Activated naive CD4-positive, alpha-beta T cell treated with anti-CD3 and anti-CD28 coated beads for 36 hours (primary cell): ENCODE measurements at regions not wholly inside any gene's neighbourhood (a gene's known extent, or its start where the extent isn't known, plus 50 kb on each side); places are given as distances from the start of the nearest gene placed in this dataset.
"Not testable (repeated sequence)": the region's sequence is repeated elsewhere in the genome, so short reads cannot be mapped to it uniquely, and the experiment has no call there.

Experiments used
- CTCF ChIA-PET: fragments of 350-600 bp; sonication (Branson Sonifier 250); formaldehyde crosslinking; loops from one replicate; lab custom pipeline; 2021; ENCODE audit warnings: antibody characterized with exemption; lab: Charles Lee
- DNase-seq: peaks from one replicate; pipeline ENCODE4 v3.0.0-alpha.2; 2020
- H3K27ac Mint-ChIP-seq: one replicate; pipeline ENCODE4 v1.8.0; 2021; ENCODE audit warnings: mild to moderate bottlenecking, mixed read lengths
- H3K27me3 Mint-ChIP-seq: one replicate; pipeline ENCODE4 v1.8.0; 2021; ENCODE audit warnings: low read depth, mixed read lengths
- H3K36me3 Mint-ChIP-seq: one replicate; pipeline ENCODE4 v1.8.0; 2021; ENCODE audit warnings: low read depth, mixed read lengths
- H3K4me1 Mint-ChIP-seq: one replicate; pipeline ENCODE4 v1.8.0; 2021; ENCODE audit warnings: low read depth, mixed read lengths
- H3K4me3 Mint-ChIP-seq: one replicate; pipeline ENCODE4 v1.8.0; 2021; ENCODE audit warnings: mild to moderate bottlenecking, moderate library complexity, mixed read lengths
- H3K9me3 Mint-ChIP-seq: one replicate; pipeline ENCODE4 v1.8.0; 2021; ENCODE audit warnings: mixed read lengths
- intact Hi-C: fragments of 100-400 bp; cut with micrococcal nuclease; formaldehyde crosslinking; loops from one replicate; pipeline ENCODE4 v1.15.1; 2023

- intact Hi-C loops = no loop called here
- no peak for DNase-seq
- H3K27ac Mint-ChIP-seq = no peak overlapping the region
- no peaks in the 10 kb centered on the region for H3K4me1 Mint-ChIP-seq
- CTCF ChIA-PET = no interaction called here
- H3K9me3 Mint-ChIP-seq = peaks cover 19% of the 10 kb centered on the region
- no peaks in the 10 kb centered on the region for H3K27me3 Mint-ChIP-seq
- H3K36me3 Mint-ChIP-seq = no peaks in the 10 kb centered on the region
- H3K4me3 Mint-ChIP-seq = no peak overlapping the region
These were observed 1695.0 kb upstream of the CELF4 start for GRCh38 chr18:39260565-39260964.

DNA sequence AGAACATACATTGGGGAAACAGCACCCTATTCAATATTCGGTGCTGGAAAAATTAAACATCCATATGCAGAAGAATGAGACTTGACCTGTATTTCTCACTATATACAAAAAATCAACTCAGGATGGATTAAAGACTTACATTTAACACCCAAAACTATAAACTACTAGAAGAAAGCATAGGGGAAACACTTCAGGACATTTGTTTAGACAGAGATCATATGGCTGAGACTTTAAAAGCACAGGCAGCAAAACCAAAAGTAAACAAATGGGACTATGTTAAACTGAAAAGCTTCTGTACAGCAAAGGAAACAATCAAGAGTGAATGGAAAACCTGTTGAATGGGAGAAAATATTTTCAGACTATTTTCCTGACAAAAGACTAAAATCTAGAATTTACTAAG lies 1694.1 kb upstream of the CELF4 start:
- Mint-ChIP-seq H3K27me3 (no peaks in the 10 kb centered on the region), H3K4me1 (no peaks in the 10 kb centered on the region), H3K36me3 (no peaks in the 10 kb centered on the region), H3K27ac (no peak overlapping the region), H3K4me3 (no peak overlapping the region), H3K9me3 (peaks cover 17% of the 10 kb centered on the region)
- intact Hi-C loops = no loop called here
- DNase-seq = no peak
- CTCF ChIA-PET = no interaction called here

DNA sequence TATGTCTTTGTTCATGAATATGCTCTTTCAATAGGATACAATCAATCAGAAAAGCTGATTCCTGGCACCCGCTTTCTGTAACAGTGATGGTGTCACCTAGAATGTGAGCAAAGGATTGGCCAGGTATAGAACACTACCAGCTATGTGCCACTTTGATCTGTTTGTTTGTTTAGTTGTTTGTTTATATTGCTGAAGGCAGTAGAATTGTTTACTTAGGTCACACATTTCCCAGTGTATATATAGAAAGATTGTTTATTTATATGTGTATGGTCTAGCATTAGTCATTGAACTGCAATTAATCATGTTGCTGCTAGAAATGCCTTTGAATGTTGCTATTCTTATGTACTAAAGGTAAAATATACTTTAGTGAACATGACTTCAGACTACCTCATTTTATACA lies 1678.6 kb upstream of the CELF4 start:
- no peaks in the 10 kb centered on the region for H3K27me3 Mint-ChIP-seq
- H3K27ac Mint-ChIP-seq = no peak overlapping the region
- H3K36me3 Mint-ChIP-seq = no peaks in the 10 kb centered on the region
- intact Hi-C loops = no loop called here
- CTCF ChIA-PET = no interaction called here
- H3K4me3 Mint-ChIP-seq = no peak overlapping the region
- no peaks in the 10 kb centered on the region for H3K4me1 Mint-ChIP-seq
- no peaks in the 10 kb centered on the region for H3K9me3 Mint-ChIP-seq
- no peak for DNase-seq

- no peak for DNase-seq
- H3K36me3 Mint-ChIP-seq = no peaks in the 10 kb centered on the region
- intact Hi-C loops = no loop called here
- no peaks in the 10 kb centered on the region for H3K27me3 Mint-ChIP-seq
- H3K27ac Mint-ChIP-seq = no peak overlapping the region
- H3K4me1 Mint-ChIP-seq = no peaks in the 10 kb centered on the region
- H3K4me3 Mint-ChIP-seq = no peak overlapping the region
- H3K9me3 Mint-ChIP-seq = no peaks in the 10 kb centered on the region
- CTCF ChIA-PET = interaction anchor here (1.0 kb wide), 1 partner anchor 55 kb away, joined by 3 read pairs; no protein-coding TSS in a partner anchor
These were observed 1675.9 kb upstream of the CELF4 start for GRCh38 chr18:39241534-39241933.

- no peaks in the 10 kb centered on the region for H3K4me1 Mint-ChIP-seq
- no peaks in the 10 kb centered on the region for H3K36me3 Mint-ChIP-seq
- no peak for DNase-seq
- intact Hi-C loops = no loop called here
- no peak overlapping the region for H3K27ac Mint-ChIP-seq
- no peaks in the 10 kb centered on the region for H3K9me3 Mint-ChIP-seq
- CTCF ChIA-PET = no interaction called here
- no peak overlapping the region for H3K4me3 Mint-ChIP-seq
- no peaks in the 10 kb centered on the region for H3K27me3 Mint-ChIP-seq
These were observed 1673.5 kb upstream of the CELF4 start for GRCh38 chr18:39238981-39239660.

- intact Hi-C loops = no loop called here
- no peaks in the 10 kb centered on the region for H3K27me3 Mint-ChIP-seq
- H3K27ac Mint-ChIP-seq = no peak overlapping the region
These were observed 1669.6 kb upstream of the CELF4 start for GRCh38 chr18:39235118-39235719.

DNA sequence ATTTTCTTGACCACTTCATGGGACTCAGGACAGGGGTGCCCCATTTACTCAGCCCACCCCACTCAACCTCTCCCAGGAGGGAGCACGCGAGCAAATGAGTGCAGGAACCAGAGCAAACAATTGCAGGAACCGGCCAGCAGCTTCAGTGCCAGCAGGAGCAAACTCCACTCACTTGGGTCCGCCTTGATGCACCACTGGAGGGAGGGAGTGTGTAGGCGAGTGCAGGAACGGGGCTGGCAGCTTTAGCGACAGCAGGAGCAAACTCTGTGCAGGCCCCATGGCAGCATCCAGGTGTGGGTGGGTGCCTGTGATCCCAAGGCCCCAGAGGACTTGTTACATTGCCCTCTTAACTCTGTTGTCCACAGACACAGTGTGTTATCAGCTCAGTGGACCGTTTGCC lies 1667.3 kb upstream of the CELF4 start:
- no peak for DNase-seq
- CTCF ChIA-PET = no interaction called here
- H3K4me1 Mint-ChIP-seq = no peaks in the 10 kb centered on the region
- intact Hi-C loops = no loop called here
- no peak overlapping the region for H3K4me3 Mint-ChIP-seq
- H3K9me3 Mint-ChIP-seq = peaks cover 6% of the 10 kb centered on the region
- H3K27ac Mint-ChIP-seq = no peak overlapping the region
- H3K36me3 Mint-ChIP-seq = no peaks in the 10 kb centered on the region
- no peaks in the 10 kb centered on the region for H3K27me3 Mint-ChIP-seq

More at GRCh38 chr18:39235118-39235719, 1669.6 kb upstream of the CELF4 start:
- CTCF ChIA-PET = no interaction called here
- Mint-ChIP-seq H3K9me3 (no peaks in the 10 kb centered on the region), H3K36me3 (no peaks in the 10 kb centered on the region), H3K4me1 (no peaks in the 10 kb centered on the region), H3K4me3 (no peak overlapping the region)
- no peak for DNase-seq

GRCh38 chr18:39232490-39232889 lies 1666.9 kb upstream of the CELF4 start:
- intact Hi-C loops = no loop called here
- CTCF ChIA-PET = no interaction called here
- H3K27ac Mint-ChIP-seq = no peak overlapping the region

DNA sequence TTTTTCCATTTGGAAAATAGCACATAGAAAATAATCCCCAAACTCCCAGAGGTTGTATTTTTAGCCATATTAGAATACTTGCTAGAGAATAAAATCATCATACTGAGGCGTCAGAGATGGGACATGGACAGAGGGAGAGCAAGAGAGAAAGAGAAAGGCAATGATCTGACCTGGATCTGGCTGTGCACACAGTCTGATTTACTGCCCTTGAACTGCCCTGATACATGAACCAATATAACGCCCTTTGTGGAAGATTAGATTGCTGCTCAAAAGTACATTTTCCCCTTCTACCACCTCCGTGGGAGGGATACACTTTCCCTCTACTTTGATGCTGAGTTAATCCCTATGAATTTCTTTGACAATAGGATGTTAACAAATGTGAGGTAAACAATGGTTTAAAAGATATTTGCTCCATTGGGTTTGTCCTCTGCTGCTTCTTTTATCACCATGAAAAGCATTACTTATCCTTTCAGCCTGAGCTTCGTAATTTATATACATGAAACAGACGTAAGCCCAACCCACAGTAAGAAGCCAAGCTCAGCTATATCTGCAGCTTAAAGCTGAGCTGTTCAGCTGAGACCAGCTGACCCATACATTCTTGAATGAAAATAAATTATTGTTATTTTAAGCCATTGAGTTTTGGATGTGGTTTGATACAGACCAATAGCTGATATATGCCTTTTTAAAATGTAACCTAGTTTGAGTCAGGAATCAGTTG lies 1664.6 kb upstream of the CELF4 start:
- intact Hi-C loops = no loop called here
- Mint-ChIP-seq H3K4me3 (no peak overlapping the region), H3K9me3 (peaks cover 6% of the 10 kb centered on the region), H3K27ac (no peak overlapping the region), H3K36me3 (no peaks in the 10 kb centered on the region), H3K4me1 (no peaks in the 10 kb centered on the region), H3K27me3 (no peaks in the 10 kb centered on the region)
- no peak for DNase-seq
- CTCF ChIA-PET = no interaction called here

More at GRCh38 chr18:39232490-39232889, 1666.9 kb upstream of the CELF4 start:
- Mint-ChIP-seq H3K36me3 (no peaks in the 10 kb centered on the region), H3K4me1 (no peaks in the 10 kb centered on the region), H3K27me3 (no peaks in the 10 kb centered on the region), H3K4me3 (no peak overlapping the region), H3K9me3 (peaks cover 6% of the 10 kb centered on the region)
- no peak for DNase-seq

DNA sequence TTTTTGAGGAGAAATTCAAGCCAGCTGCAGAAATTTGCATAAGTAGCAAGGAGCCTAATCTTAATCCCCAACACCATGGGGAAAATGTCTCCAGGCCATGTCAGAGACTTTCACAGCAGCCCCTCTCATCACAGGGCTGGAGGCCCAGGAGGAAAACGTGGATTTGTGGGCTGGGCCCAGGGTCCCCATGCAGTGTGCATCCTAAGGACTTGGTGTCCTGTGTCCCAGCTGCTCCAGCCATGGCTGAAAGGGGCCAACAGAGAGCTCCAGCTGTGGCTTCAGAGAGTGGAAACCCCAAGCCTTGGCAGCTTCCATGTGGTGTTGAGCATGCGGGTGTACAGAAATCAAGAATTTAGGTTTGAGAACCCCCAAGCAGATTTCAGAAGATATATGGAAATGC lies 1662.2 kb upstream of the CELF4 start:
- H3K4me3 Mint-ChIP-seq, H3K4me1 Mint-ChIP-seq, H3K27ac Mint-ChIP-seq, H3K27me3 Mint-ChIP-seq, CTCF ChIA-PET, H3K9me3 Mint-ChIP-seq, DNase-seq, intact Hi-C loops, H3K36me3 Mint-ChIP-seq: not testable (repeated sequence)

DNA sequence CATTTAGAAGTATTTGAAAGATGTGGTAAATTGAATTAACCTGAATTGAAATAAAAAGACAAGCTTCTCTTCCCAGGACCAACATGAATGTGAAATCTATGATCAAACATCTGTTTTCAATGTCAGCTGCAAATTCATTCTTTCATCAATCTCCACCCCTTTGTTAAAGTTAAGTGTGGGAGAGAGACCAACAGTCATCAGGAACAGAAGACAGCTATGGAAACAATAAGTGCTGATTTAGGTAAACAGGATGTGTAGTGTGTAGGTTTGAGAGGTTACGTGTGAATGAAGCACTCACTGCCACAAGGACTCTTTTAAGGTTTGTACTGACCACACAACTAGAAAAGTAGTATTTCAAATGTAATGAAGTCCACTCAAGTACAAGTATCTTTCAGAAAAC lies 1659.8 kb upstream of the CELF4 start:
- peaks cover 6% of the 10 kb centered on the region for H3K9me3 Mint-ChIP-seq
- CTCF ChIA-PET = interaction anchor here (0.6 kb wide), 1 partner anchor 812 kb away, joined by 3 read pairs; no protein-coding TSS in a partner anchor
- no peaks in the 10 kb centered on the region for H3K36me3 Mint-ChIP-seq
- H3K4me1 Mint-ChIP-seq = no peaks in the 10 kb centered on the region
- no peaks in the 10 kb centered on the region for H3K27me3 Mint-ChIP-seq
- no peak overlapping the region for H3K27ac Mint-ChIP-seq
- DNase-seq = no peak
- H3K4me3 Mint-ChIP-seq = no peak overlapping the region
- intact Hi-C loops = no loop called here

DNA sequence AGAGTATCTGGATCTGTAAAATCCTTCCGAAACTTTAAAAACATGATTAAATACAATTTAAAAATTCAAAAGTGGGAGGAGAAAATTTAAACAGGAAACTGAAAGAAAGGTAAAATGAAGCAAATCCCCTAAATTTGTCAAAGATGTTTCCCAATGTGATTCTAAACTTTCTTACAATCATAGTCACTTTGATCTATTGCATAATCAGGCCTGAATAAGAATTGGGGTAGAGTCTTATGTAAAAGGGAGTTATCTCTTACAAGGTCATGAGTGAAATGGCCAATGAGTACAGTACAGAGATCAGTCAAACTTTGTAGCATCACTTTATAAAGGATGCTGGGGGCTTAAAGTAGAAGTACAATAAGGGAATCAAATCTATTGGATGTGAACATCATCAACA lies 1657.7 kb upstream of the CELF4 start:
- Mint-ChIP-seq H3K36me3 (no peaks in the 10 kb centered on the region), H3K4me3 (no peak overlapping the region), H3K9me3 (no peaks in the 10 kb centered on the region), H3K27me3 (no peaks in the 10 kb centered on the region), H3K4me1 (no peaks in the 10 kb centered on the region), H3K27ac (no peak overlapping the region)
- intact Hi-C loops = no loop called here
- no peak for DNase-seq
- CTCF ChIA-PET = no interaction called here

DNA sequence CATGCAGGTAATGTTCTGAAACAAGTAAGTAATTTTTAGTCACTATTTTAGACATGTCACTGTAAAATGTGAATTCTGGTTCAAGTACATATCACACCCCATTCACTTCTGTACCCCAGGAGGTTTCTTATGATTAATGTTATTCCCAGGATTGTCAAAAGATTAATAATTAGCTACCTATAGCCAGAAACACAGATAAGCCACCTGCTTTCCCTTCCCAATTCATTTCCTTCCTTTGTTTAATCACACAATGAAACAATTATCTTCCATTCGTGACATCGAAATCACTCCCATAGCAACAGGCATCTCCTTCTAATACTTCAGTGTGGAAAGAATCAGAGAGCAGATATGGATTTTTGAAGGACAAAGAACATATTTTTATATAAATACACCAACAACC lies 1650.3 kb upstream of the CELF4 start:
- Mint-ChIP-seq H3K9me3 (peaks cover 9% of the 10 kb centered on the region), H3K4me3 (no peak overlapping the region), H3K27me3 (no peaks in the 10 kb centered on the region), H3K27ac (no peak overlapping the region), H3K36me3 (no peaks in the 10 kb centered on the region), H3K4me1 (no peaks in the 10 kb centered on the region)
- CTCF ChIA-PET = no interaction called here
- DNase-seq = no peak
- intact Hi-C loops = no loop called here
